ENCODE measurements at regions not wholly inside any gene's neighbourhood (a gene's known extent, or its start where the extent isn't known, plus 50 kb on each side); places are given as distances from the start of the nearest gene placed in this dataset.

DNA sequence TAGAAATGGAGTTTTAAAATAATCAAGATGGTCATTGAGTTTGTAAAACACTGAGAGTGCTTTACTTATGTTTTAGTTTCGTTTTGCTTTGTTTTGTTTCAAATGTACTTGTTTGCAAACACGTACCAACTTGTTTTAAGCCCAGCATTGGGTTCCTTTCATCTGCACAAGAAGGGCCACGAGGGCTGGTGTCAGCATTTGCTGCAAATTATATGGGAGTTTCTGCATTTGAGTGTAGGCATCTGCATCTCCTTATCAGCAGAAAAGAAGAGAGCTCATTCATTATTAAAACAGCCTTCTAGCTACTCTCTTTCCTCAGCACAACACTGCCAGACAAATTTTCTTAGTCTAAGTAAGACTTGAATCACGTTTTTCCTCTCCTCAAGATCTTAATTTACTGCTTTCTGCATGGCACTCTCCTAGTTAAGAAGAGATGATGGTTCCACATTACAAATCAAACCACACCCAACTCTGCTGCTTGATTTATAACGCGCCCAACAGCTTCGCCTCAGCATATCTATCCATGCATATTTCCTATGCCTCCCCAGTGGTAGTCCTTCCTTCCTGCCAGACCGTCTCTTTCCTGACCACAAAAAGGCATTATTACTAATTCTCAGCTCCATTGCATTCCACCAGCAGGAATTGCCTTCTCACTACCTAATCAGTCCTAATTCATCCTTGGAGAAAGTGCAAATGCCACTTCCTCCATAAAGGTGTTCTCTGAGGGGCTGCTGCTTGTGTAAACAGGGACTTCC, 95.2 kb upstream of the CAST start:
- TF ChIP-seq, protein P1, sequence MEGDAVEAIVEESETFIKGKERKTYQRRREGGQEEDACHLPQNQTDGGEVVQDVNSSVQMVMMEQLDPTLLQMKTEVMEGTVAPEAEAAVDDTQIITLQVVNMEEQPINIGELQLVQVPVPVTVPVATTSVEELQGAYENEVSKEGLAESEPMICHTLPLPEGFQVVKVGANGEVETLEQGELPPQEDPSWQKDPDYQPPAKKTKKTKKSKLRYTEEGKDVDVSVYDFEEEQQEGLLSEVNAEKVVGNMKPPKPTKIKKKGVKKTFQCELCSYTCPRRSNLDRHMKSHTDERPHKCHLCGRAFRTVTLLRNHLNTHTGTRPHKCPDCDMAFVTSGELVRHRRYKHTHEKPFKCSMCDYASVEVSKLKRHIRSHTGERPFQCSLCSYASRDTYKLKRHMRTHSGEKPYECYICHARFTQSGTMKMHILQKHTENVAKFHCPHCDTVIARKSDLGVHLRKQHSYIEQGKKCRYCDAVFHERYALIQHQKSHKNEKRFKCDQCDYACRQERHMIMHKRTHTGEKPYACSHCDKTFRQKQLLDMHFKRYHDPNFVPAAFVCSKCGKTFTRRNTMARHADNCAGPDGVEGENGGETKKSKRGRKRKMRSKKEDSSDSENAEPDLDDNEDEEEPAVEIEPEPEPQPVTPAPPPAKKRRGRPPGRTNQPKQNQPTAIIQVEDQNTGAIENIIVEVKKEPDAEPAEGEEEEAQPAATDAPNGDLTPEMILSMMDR (IDR thresholded peaks at IDR 0.05; ENCODE audit: low read length), result no peak
- no peak for TF ChIP-seq EZH2 (IDR thresholded peaks at IDR 0.05; ENCODE audit: borderline replicate concordance, low read length)

Measured in OCI-LY1 (cell line).